ENCODE measurements at regions not wholly inside any gene's neighbourhood (a gene's known extent, or its start where the extent isn't known, plus 50 kb on each side); places are given as distances from the start of the nearest gene placed in this dataset.
"Not testable (repeated sequence)": the region's sequence is repeated elsewhere in the genome, so short reads cannot be mapped to it uniquely, and the experiment has no call there.

- H2BK15ac ChIP-seq (ENCODE audit: low read depth, low read length); H3K23ac ChIP-seq (ENCODE audit: insufficient read length, low read depth, low read length); H2BK5ac ChIP-seq (ENCODE audit: insufficient read length, low read length); H4K8ac ChIP-seq (replicated peaks; ENCODE audit: insufficient read length, low read depth, low read length); H3K23me2 ChIP-seq (ENCODE audit: insufficient read length, low read depth, low read length, poor library complexity, severe bottlenecking); H2BK12ac ChIP-seq (ENCODE audit: insufficient read length, low read depth, low read length); H3K27me3 Mint-ChIP-seq (ENCODE audit: low read depth); H3K79me1 ChIP-seq (ENCODE audit: insufficient read depth, low read depth, low read length, poor library complexity, severe bottlenecking); H4K5ac ChIP-seq (ENCODE audit: insufficient read length, low read depth, low read length); H2AFZ ChIP-seq (ENCODE audit: low read length); H3K4me2 ChIP-seq (ENCODE audit: insufficient read depth, insufficient read length, low read length); H3K27me3 ChIP-seq (ENCODE audit: insufficient read depth, low read length); H3K4me1 ChIP-seq (ENCODE audit: insufficient read depth, low read length); H3K79me2 ChIP-seq (ENCODE audit: insufficient read depth, low read length); H3K18ac ChIP-seq (ENCODE audit: insufficient read length, low read depth, low read length); H4K20me1 ChIP-seq (ENCODE audit: control insufficient read depth, insufficient read depth, insufficient read length); H3K56ac ChIP-seq (ENCODE audit: insufficient read length, low read depth, low read length); H3K9ac ChIP-seq (ENCODE audit: extremely low read depth, insufficient read length, low read length); H3K4ac ChIP-seq (ENCODE audit: low read depth, low read length); H3T11ph ChIP-seq (ENCODE audit: low read length); H3K14ac ChIP-seq (ENCODE audit: insufficient read depth, low read length); H3K9me3 ChIP-seq (ENCODE audit: control insufficient read depth, low read depth, low read length); H2BK120ac ChIP-seq (ENCODE audit: low read depth, low read length, poor library complexity, severe bottlenecking); H2AK5ac ChIP-seq (ENCODE audit: insufficient read length, low read length); H4K91ac ChIP-seq (ENCODE audit: insufficient read length, low read depth, low read length); H3K4me3 Mint-ChIP-seq: not testable (repeated sequence)
- WGBS (ENCODE audit: extremely low coverage, insufficient read length, low lambda C conversion rate) = no CpG with 5 or more reads among the region's 7 CpGs
- Mint-ChIP-seq H3K4me1 (peaks cover 48 to 65% of the 10 kb centered on the region in 2 experiments), H3K36me3 (ENCODE audit: insufficient read depth in 1 of 3, low read depth in 3 of 3) (peaks cover 15 to 39% (median 25%) of the 10 kb centered on the region in 3 experiments), H3K27ac (peak overlapping the region; percentile 93 to 94 (median 94)), H3K9me3 (peaks cover 21 to 32% of the 10 kb centered on the region in 2 experiments)
- peak overlapping the region; percentile 93 for H3K27ac ChIP-seq (ENCODE audit: insufficient read length, low read depth, low read length)
- peak overlapping the region; percentile 45 for H2BK20ac ChIP-seq (ENCODE audit: low read depth, low read length, poor library complexity, severe bottlenecking)
- peak; percentile 62 for DNase-seq
Observed at GRCh38 chr2:153534590-153534989, 56.0 kb upstream of the RPRM start.
